Neural progenitor cell (in vitro differentiated cells): ENCODE measurements at regions not wholly inside any gene's neighbourhood (a gene's known extent, or its start where the extent isn't known, plus 50 kb on each side); places are given as distances from the start of the nearest gene placed in this dataset.

Source experiments
- CTCF ChIP-seq: fragments of 200-600 bp; sonication (generic); IDR thresholded peaks from 2 replicates; pipeline ENCODE4 v1.5.1; 2017; ENCODE audit warnings: antibody characterized with exemption, mild to moderate bottlenecking
- EZH2phosphoT487 ChIP-seq: fragments of 200-600 bp; sonication (generic); IDR thresholded peaks from 2 replicates; pipeline ENCODE4 v1.6.1; 2017; ENCODE audit warnings: antibody characterized with exemption

- TF ChIP-seq EZH2phosphoT487 (no peak), CTCF (no peak)
Measured at GRCh38 chr5:133889271-133889905, 79.0 kb downstream of the C5orf15 start.
